T-cell (primary cell): ENCODE measurements at regions not wholly inside any gene's neighbourhood (a gene's known extent, or its start where the extent isn't known, plus 50 kb on each side); places are given as distances from the start of the nearest gene placed in this dataset.

Experiments
- ATAC-seq, 4 experiments: fragments of 200-7000 bp in 3 of 4; fragments of 150-1000 bp in 1 of 4; cut with Tn5 transposase; replicated peaks in 1 of 4; 1 replicate in 3 of 4; 2 replicates in 1 of 4; pipeline ENCODE4 v1.10.0; 2021; ENCODE audit warnings: moderate library complexity in 3 of 4, mild to moderate bottlenecking in 2 of 4, moderate number of reproducible peaks in 1 of 4
- CTCF ChIA-PET, 2 donors: fragments of 300-600 bp; sonication (Branson Sonifier 250); formaldehyde crosslinking; loops; one replicate each; lab custom pipeline; 2022; ENCODE audit warnings: antibody characterized with exemption in 2 of 2; lab: Charles Lee
- POLR2A ChIA-PET, 2 donors: fragments of 300-600 bp; sonication (Branson Sonifier 250); formaldehyde crosslinking; loops; one replicate each; lab custom pipeline; 2022; ENCODE audit warnings: antibody characterized with exemption in 2 of 2; lab: Charles Lee
- DNase-seq, 35 experiments: peaks; one replicate each; pipeline versions ENCODE4 v3.0.0 to v3.0.0-alpha.2; 2013 to 2023
- H3K27ac ChIP-seq: one replicate; pipeline ENCODE4 v1.5.1; 2013; ENCODE audit warnings: low read length
- H3K27me3 ChIP-seq, 2 experiments: replicated peaks in 1 of 2; 1 replicate in 1 of 2; 2 replicates in 1 of 2; pipeline versions ENCODE4 v1.6.1 to v1.7.0; 2013; ENCODE audit warnings: low read length in 1 of 2, mixed read lengths in 1 of 2; ENCODE audit not compliant: control insufficient read depth in 2 of 2, insufficient read depth in 2 of 2; ENCODE audit errors: extremely low read depth in 1 of 2
- H3K36me3 ChIP-seq, 2 donors: 1 replicate in 1 of 2; 2 replicates in 1 of 2; pipeline versions ENCODE4 v1.6.1 to v1.7.0; 2013; ENCODE audit warnings: low read length in 1 of 2; ENCODE audit not compliant: control insufficient read depth in 2 of 2, insufficient read depth in 1 of 2; ENCODE audit errors: extremely low read depth in 1 of 2
- H3K4me1 ChIP-seq, 2 experiments: 1 replicate in 1 of 2; 2 replicates in 1 of 2; pipeline versions ENCODE4 v1.6.1 to v1.7.0; 2013; ENCODE audit warnings: low read length in 2 of 2, mixed read lengths in 1 of 2; ENCODE audit not compliant: insufficient read depth in 2 of 2, control insufficient read depth in 1 of 2; ENCODE audit errors: extremely low read depth in 1 of 2
- H3K4me3 ChIP-seq, 2 donors: 1 replicate in 1 of 2; 2 replicates in 1 of 2; pipeline versions ENCODE4 v1.5.1 to v1.7.0; 2013; ENCODE audit warnings: mild to moderate bottlenecking in 2 of 2, low read length in 1 of 2, moderate library complexity in 1 of 2; ENCODE audit not compliant: control insufficient read depth in 1 of 2; ENCODE audit errors: extremely low read depth in 1 of 2
- H3K9me3 ChIP-seq: 2 replicates; pipeline ENCODE4 v1.7.0; 2013
- H3K27ac Mint-ChIP-seq, 2 donors: one replicate each; pipeline ENCODE4 v1.8.0; 2020 to 2021; ENCODE audit warnings: mild to moderate bottlenecking in 2 of 2, mixed read lengths in 2 of 2
- H3K27me3 Mint-ChIP-seq, 2 donors: one replicate each; pipeline ENCODE4 v1.8.0; 2021 to 2022; ENCODE audit warnings: mixed read lengths in 2 of 2
- H3K36me3 Mint-ChIP-seq: one replicate; pipeline ENCODE4 v1.8.0; 2021; ENCODE audit warnings: mixed read lengths
- H3K4me1 Mint-ChIP-seq, 3 donors: one replicate each; pipeline ENCODE4 v1.8.0; 2020 to 2022; ENCODE audit warnings: mixed read lengths in 3 of 3, mild to moderate bottlenecking in 1 of 3
- H3K4me3 Mint-ChIP-seq, 3 donors: one replicate each; pipeline ENCODE4 v1.8.0; 2020 to 2022; ENCODE audit warnings: mild to moderate bottlenecking in 3 of 3, mixed read lengths in 3 of 3, moderate library complexity in 3 of 3
- H3K9me3 Mint-ChIP-seq, 3 donors: one replicate each; pipeline ENCODE4 v1.8.0; 2020 to 2022; ENCODE audit warnings: mixed read lengths in 3 of 3
- WGBS: methylation state at CpG from one replicate; pipeline ENCODE4 v1.1.5; 2013; ENCODE audit warnings: missing lambda C conversion rate; ENCODE audit not compliant: insufficient coverage; 5-methylcytosine and 5-hydroxymethylcytosine counted together

GRCh38 chr16:6155271-6155670 lies 1057.7 kb upstream of the EEF2KMT start:
- Histone ChIP-seq H3K27me3 (no peaks in the 10 kb centered on the region), H3K9me3 (no peaks in the 10 kb centered on the region), H3K27ac (no peak overlapping the region), H3K4me3 (no peak overlapping the region), H3K36me3 (no peaks in the 10 kb centered on the region), H3K4me1 (no peaks in the 10 kb centered on the region)
- DNase-seq (no peak), ATAC-seq (no peak)
- ChIA-PET CTCF (no interaction called here), POLR2A (no interaction called here)
- no peak overlapping the region for H3K27ac Mint-ChIP-seq
- H3K36me3 Mint-ChIP-seq: no peaks in the 10 kb centered on the region
- no peaks in the 10 kb centered on the region for H3K27me3 Mint-ChIP-seq
- H3K4me3 Mint-ChIP-seq: no peak overlapping the region
- no peaks in the 10 kb centered on the region for H3K4me1 Mint-ChIP-seq
- WGBS: 76% methylated on average over 8 of the region's 9 CpGs
- H3K9me3 Mint-ChIP-seq: peaks cover 4 to 18% (median 7%) of the 10 kb centered on the region in 3 donors

GRCh38 chr16:6153901-6154300 lies 1056.3 kb upstream of the EEF2KMT start:
- 93% methylated on average over 4 of the region's 5 CpGs for WGBS
- no peak overlapping the region for H3K27ac ChIP-seq
- no peak overlapping the region for H3K27ac Mint-ChIP-seq
- CTCF ChIA-PET: no interaction called here
- no peaks in the 10 kb centered on the region for H3K27me3 ChIP-seq
- H3K27me3 Mint-ChIP-seq: no peaks in the 10 kb centered on the region
- no peak overlapping the region for H3K4me3 ChIP-seq
- no peaks in the 10 kb centered on the region for H3K36me3 Mint-ChIP-seq
- no peaks in the 10 kb centered on the region for H3K9me3 ChIP-seq
- H3K9me3 Mint-ChIP-seq: peaks cover 4 to 23% (median 7%) of the 10 kb centered on the region in 3 donors
- H3K4me1 ChIP-seq: no peaks in the 10 kb centered on the region
- POLR2A ChIA-PET: no interaction called here
- no peak for DNase-seq
- H3K36me3 ChIP-seq: no peaks in the 10 kb centered on the region
- no peak overlapping the region for H3K4me3 Mint-ChIP-seq
- no peaks in the 10 kb centered on the region for H3K4me1 Mint-ChIP-seq
- no peak for ATAC-seq

- no peak for ATAC-seq
- WGBS: 85% methylated on average over 6 of the region's 10 CpGs
Measured at GRCh38 chr16:6149031-6149430, 1051.4 kb upstream of the EEF2KMT start.

GRCh38 chr16:6148361-6148760 lies 1050.8 kb upstream of the EEF2KMT start:
- H3K4me1 ChIP-seq: no peaks in the 10 kb centered on the region
- H3K27ac Mint-ChIP-seq: no peak overlapping the region
- DNase-seq (no peak), ATAC-seq (no peak)
- H3K27me3 Mint-ChIP-seq: no peaks in the 10 kb centered on the region
- POLR2A ChIA-PET: no interaction called here
- H3K4me1 Mint-ChIP-seq: no peaks in the 10 kb centered on the region
- H3K36me3 ChIP-seq: no peaks in the 10 kb centered on the region
- no peaks in the 10 kb centered on the region for H3K9me3 ChIP-seq
- H3K4me3 ChIP-seq: no peak overlapping the region
- CTCF ChIA-PET: no interaction called here
- no peaks in the 10 kb centered on the region for H3K27me3 ChIP-seq
- peaks cover 3 to 19% (median 8%) of the 10 kb centered on the region in 3 donors for H3K9me3 Mint-ChIP-seq
- H3K4me3 Mint-ChIP-seq: no peak overlapping the region
- H3K27ac ChIP-seq: no peak overlapping the region
- WGBS: 100% methylated on average over 1 of the region's 2 CpGs
- H3K36me3 Mint-ChIP-seq: no peaks in the 10 kb centered on the region

More at GRCh38 chr16:6149031-6149430, 1051.4 kb upstream of the EEF2KMT start:
- CTCF ChIA-PET: no interaction called here
- H3K27me3 Mint-ChIP-seq: no peaks in the 10 kb centered on the region
- Histone ChIP-seq H3K9me3 (no peaks in the 10 kb centered on the region), H3K27ac (no peak overlapping the region), H3K4me3 (no peak overlapping the region), H3K27me3 (no peaks in the 10 kb centered on the region), H3K4me1 (no peaks in the 10 kb centered on the region), H3K36me3 (no peaks in the 10 kb centered on the region)
- H3K4me1 Mint-ChIP-seq: no peaks in the 10 kb centered on the region
- no peak overlapping the region for H3K4me3 Mint-ChIP-seq
- no peak overlapping the region for H3K27ac Mint-ChIP-seq
- no peak for DNase-seq
- no peaks in the 10 kb centered on the region for H3K36me3 Mint-ChIP-seq
- peaks cover 3 to 20% (median 8%) of the 10 kb centered on the region in 3 donors for H3K9me3 Mint-ChIP-seq
- POLR2A ChIA-PET: no interaction called here

GRCh38 chr16:6146874-6147425 lies 1049.4 kb upstream of the EEF2KMT start:
- Mint-ChIP-seq H3K27ac (no peak overlapping the region), H3K9me3 (peaks cover 3 to 27% (median 13%) of the 10 kb centered on the region in 3 donors), H3K27me3 (no peaks in the 10 kb centered on the region), H3K36me3 (no peaks in the 10 kb centered on the region), H3K4me3 (no peak overlapping the region), H3K4me1 (no peaks in the 10 kb centered on the region)
- Histone ChIP-seq H3K4me3 (no peak overlapping the region), H3K9me3 (no peaks in the 10 kb centered on the region), H3K27ac (no peak overlapping the region), H3K27me3 (no peaks in the 10 kb centered on the region), H3K4me1 (no peaks in the 10 kb centered on the region), H3K36me3 (no peaks in the 10 kb centered on the region)
- no peak for ATAC-seq
- DNase-seq: no peak
- CTCF ChIA-PET: no interaction called here
- WGBS: 63% methylated on average over 1 of the region's 9 CpGs
- POLR2A ChIA-PET: no interaction called here

GRCh38 chr16:6146356-6146755 lies 1048.8 kb upstream of the EEF2KMT start:
- Histone ChIP-seq H3K9me3 (no peaks in the 10 kb centered on the region), H3K36me3 (no peaks in the 10 kb centered on the region), H3K4me1 (no peaks in the 10 kb centered on the region), H3K27me3 (no peaks in the 10 kb centered on the region), H3K4me3 (no peak overlapping the region), H3K27ac (no peak overlapping the region)
- DNase-seq (no peak), ATAC-seq (no peak)
- no peak overlapping the region for H3K27ac Mint-ChIP-seq
- H3K36me3 Mint-ChIP-seq: no peaks in the 10 kb centered on the region
- ChIA-PET CTCF (no interaction called here), POLR2A (no interaction called here)
- no CpG with 5 or more reads among the region's 2 CpGs for WGBS
- H3K4me3 Mint-ChIP-seq: no peak overlapping the region
- H3K27me3 Mint-ChIP-seq: no peaks in the 10 kb centered on the region
- no peaks in the 10 kb centered on the region for H3K4me1 Mint-ChIP-seq
- H3K9me3 Mint-ChIP-seq: peaks cover 3 to 24% (median 13%) of the 10 kb centered on the region in 3 donors

GRCh38 chr16:6144463-6144862 lies 1046.9 kb upstream of the EEF2KMT start:
- Mint-ChIP-seq H3K27me3 (peaks cover 0 to 3% of the 10 kb centered on the region in 2 donors), H3K9me3 (peaks cover 7 to 28% (median 11%) of the 10 kb centered on the region in 3 donors), H3K27ac (no peak overlapping the region), H3K36me3 (no peaks in the 10 kb centered on the region), H3K4me1 (no peaks in the 10 kb centered on the region), H3K4me3 (no peak overlapping the region)
- H3K4me3 ChIP-seq: no peak overlapping the region
- ChIA-PET POLR2A (no interaction called here), CTCF (no interaction called here)
- no peak overlapping the region for H3K27ac ChIP-seq
- H3K4me1 ChIP-seq: no peaks in the 10 kb centered on the region
- H3K9me3 ChIP-seq: no peaks in the 10 kb centered on the region
- H3K36me3 ChIP-seq: no peaks in the 10 kb centered on the region
- DNase-seq: no peak
- no peak for ATAC-seq
- WGBS: 71% methylated on average over 1 of the region's 4 CpGs
- no peaks in the 10 kb centered on the region for H3K27me3 ChIP-seq
